ENCODE measurements at regions not wholly inside any gene's neighbourhood (a gene's known extent, or its start where the extent isn't known, plus 50 kb on each side); places are given as distances from the start of the nearest gene placed in this dataset.

DNA sequence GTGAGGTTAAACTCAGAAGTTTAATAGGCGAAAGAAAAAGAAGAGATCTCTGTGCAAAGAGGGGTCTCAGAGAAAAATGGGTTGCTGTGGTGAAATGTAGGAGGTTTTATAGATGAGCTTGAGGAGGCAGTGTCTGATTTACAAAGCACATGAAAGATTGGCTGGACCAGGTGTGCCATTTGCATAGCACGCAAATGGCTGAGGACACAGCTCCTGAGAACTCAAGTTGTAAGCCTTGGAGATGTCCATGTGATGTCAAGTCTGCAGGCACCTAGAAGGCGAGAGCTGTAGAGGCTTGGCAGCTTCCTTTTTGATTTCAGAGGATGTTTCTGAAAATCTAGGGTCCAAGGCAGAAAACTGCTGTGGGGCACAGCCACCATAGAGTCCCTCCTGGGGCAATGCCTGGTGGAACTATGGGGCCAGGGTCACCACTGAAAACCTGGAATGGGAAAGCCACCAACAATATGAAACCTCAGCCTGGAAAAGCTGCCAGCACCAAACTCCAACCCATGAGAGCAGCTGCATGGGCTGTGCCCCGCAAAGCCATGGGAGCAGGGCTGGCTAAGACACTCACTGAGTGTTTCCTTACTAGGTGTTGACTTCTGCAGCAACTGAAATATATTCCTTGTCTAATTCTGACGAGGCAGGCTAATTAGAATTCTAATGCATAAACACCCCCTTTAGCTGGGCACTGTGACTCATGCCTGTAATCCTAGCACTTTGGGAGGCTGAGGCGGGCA lies 96.9 kb upstream of the TNS3 start:
- Histone ChIP-seq H3K4me1 (ENCODE audit: control insufficient read depth, insufficient read depth, low read length, unreplicated experiment) (no peaks in the 10 kb centered on the region), H3K4me3 (ENCODE audit: low read depth, low read length) (no peak overlapping the region), H2AFZ (ENCODE audit: low read length, unreplicated experiment) (no peak overlapping the region), H3K36me3 (ENCODE audit: insufficient read depth, low read length) (no peaks in the 10 kb centered on the region), H3K79me2 (ENCODE audit: control insufficient read depth, insufficient read depth, low read length, unreplicated experiment) (no peaks in the 10 kb centered on the region), H3K27me3 (ENCODE audit: insufficient read depth, low read length) (no peaks in the 10 kb centered on the region), H3K27ac (ENCODE audit: low read depth, low read length) (no peak overlapping the region)

DNA sequence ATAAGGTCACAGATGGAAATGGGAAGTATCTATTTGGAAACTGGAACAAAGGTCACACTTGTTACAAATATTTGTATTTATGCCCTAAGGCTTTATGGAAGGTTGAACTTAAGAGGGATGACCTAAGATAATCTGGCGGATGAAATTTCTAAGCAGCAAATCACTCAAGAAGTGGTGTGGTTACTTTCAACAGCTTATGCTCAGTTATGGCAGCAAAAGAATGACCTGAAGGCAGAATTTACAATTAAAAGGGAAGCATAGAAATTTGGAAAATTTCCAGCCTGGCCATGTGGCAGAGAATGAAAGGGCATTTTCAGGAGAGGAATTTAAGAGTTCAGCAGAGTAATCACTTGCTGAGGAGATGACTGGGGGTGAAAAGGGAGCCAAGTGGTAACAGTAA lies 95.8 kb upstream of the TNS3 start:
- Histone ChIP-seq H3K4me1 (ENCODE audit: control insufficient read depth, insufficient read depth, low read length, unreplicated experiment) (no peaks in the 10 kb centered on the region), H3K79me2 (ENCODE audit: control insufficient read depth, insufficient read depth, low read length, unreplicated experiment) (no peaks in the 10 kb centered on the region), H3K36me3 (ENCODE audit: insufficient read depth, low read length) (no peaks in the 10 kb centered on the region), H2AFZ (ENCODE audit: low read length, unreplicated experiment) (no peak overlapping the region), H3K4me3 (ENCODE audit: low read depth, low read length) (no peak overlapping the region), H3K27ac (ENCODE audit: low read depth, low read length) (no peak overlapping the region), H3K27me3 (ENCODE audit: insufficient read depth, low read length) (no peaks in the 10 kb centered on the region)

DNA sequence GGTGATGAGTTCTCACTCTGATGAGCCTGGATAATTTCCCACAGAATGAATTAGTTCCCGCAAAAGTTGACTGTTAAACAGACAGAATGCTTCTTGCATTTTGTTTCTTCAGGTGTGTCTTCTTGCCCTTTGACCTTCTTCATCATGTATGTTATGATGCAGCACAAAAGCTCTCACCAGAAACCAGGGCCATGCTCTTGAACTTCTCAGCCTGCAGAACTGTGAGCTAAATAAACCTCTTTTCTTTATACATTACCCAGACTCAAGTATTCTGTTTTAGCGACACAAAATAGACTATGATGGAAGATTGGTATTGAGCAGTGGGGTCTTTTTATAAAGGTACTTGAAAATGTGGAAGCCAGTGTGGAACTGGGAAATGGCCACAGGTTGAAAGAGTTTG lies 95.2 kb upstream of the TNS3 start:
- Histone ChIP-seq H3K4me1 (ENCODE audit: control insufficient read depth, insufficient read depth, low read length, unreplicated experiment) (no peaks in the 10 kb centered on the region), H2AFZ (ENCODE audit: low read length, unreplicated experiment) (no peak overlapping the region), H3K79me2 (ENCODE audit: control insufficient read depth, insufficient read depth, low read length, unreplicated experiment) (no peaks in the 10 kb centered on the region), H3K27ac (ENCODE audit: low read depth, low read length) (no peak overlapping the region), H3K4me3 (ENCODE audit: low read depth, low read length) (no peak overlapping the region), H3K36me3 (ENCODE audit: insufficient read depth, low read length) (no peaks in the 10 kb centered on the region), H3K27me3 (ENCODE audit: insufficient read depth, low read length) (no peaks in the 10 kb centered on the region)

DNA sequence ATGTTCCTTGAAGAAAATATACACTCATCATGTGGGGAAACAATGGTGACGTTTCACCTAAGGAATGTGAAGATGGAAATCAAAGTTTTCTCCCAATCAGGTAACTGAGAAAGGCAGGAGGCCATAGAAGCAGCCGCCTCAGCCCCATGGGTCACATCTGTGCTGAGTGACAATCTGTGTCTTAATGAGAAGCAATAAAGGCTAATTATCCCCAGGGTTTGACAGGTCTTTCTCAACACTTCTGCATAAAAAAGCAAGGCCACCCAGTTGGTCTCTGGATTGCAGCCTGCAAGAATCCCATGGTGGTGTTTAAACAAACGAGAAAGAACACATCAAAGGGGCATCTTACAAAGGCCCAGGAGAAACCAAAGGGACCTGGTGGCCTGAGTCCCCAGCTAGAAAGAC lies 91.1 kb upstream of the TNS3 start:
- Histone ChIP-seq H3K79me2 (ENCODE audit: control insufficient read depth, insufficient read depth, low read length, unreplicated experiment) (no peaks in the 10 kb centered on the region), H3K36me3 (ENCODE audit: insufficient read depth, low read length) (no peaks in the 10 kb centered on the region), H3K4me1 (ENCODE audit: control insufficient read depth, insufficient read depth, low read length, unreplicated experiment) (peaks cover 13% of the 10 kb centered on the region), H3K27me3 (ENCODE audit: insufficient read depth, low read length) (no peaks in the 10 kb centered on the region), H3K4me3 (ENCODE audit: low read depth, low read length) (no peak overlapping the region), H2AFZ (ENCODE audit: low read length, unreplicated experiment) (no peak overlapping the region), H3K27ac (ENCODE audit: low read depth, low read length) (no peak overlapping the region)

DNA sequence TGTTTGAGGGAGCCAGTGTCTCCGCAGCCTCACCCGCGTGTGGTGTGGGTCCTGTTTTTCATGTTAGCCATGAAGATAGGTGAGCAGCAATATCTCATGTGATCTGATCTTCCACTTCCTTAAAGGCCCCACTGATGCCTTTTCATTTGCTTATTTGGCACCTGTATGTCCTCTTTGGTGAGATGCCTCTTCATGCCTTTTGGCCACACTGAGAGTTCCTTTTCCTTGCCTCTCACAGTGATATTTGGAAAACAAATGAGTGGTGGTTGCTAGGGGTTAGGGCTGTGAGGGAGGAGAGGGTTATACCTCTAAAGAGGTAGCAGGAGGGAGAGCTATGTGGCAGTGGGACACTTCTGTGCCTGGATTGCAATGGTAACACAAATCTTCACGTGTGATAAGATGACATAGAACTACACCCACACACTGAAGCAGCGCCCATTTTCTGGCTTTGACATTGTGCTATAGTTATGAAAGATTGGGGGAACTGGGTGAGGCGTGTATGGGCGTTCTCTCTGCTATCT lies 90.4 kb upstream of the TNS3 start:
- no peak overlapping the region for H2AFZ ChIP-seq (ENCODE audit: low read length, unreplicated experiment)
- peaks cover 13% of the 10 kb centered on the region for H3K4me1 ChIP-seq (ENCODE audit: control insufficient read depth, insufficient read depth, low read length, unreplicated experiment)
- H3K27ac ChIP-seq (ENCODE audit: low read depth, low read length) = no peak overlapping the region
- H3K79me2 ChIP-seq (ENCODE audit: control insufficient read depth, insufficient read depth, low read length, unreplicated experiment) = no peaks in the 10 kb centered on the region
- no peak overlapping the region for H3K4me3 ChIP-seq (ENCODE audit: low read depth, low read length)
- no peaks in the 10 kb centered on the region for H3K36me3 ChIP-seq (ENCODE audit: insufficient read depth, low read length)
- no peaks in the 10 kb centered on the region for H3K27me3 ChIP-seq (ENCODE audit: insufficient read depth, low read length)

DNA sequence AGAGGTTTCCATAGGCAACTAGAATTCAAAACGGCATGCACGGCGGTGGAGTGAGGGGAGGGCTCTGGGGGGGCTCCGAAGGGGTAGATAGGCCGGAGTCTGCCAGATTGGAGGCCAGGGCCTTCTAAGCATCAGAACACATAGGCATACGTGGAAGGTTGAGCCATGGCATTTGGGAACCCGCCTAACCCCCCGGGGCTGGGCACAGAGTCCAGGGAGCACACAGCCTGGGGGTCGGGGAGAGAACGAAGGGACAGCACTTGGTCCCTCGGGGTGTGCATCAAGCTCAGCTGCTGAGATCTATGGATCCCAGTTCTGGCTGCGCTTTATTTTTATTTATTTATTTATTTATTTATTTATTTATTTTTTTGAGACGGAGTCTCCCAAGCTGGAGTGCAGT lies 89.4 kb upstream of the TNS3 start:
- peaks cover 18% of the 10 kb centered on the region for H3K4me1 ChIP-seq (ENCODE audit: control insufficient read depth, insufficient read depth, low read length, unreplicated experiment)
- no peak overlapping the region for H3K4me3 ChIP-seq (ENCODE audit: low read depth, low read length)
- no peak overlapping the region for H2AFZ ChIP-seq (ENCODE audit: low read length, unreplicated experiment)
- no peak overlapping the region for H3K27ac ChIP-seq (ENCODE audit: low read depth, low read length)
- no peaks in the 10 kb centered on the region for H3K36me3 ChIP-seq (ENCODE audit: insufficient read depth, low read length)
- no peaks in the 10 kb centered on the region for H3K27me3 ChIP-seq (ENCODE audit: insufficient read depth, low read length)
- no peaks in the 10 kb centered on the region for H3K79me2 ChIP-seq (ENCODE audit: control insufficient read depth, insufficient read depth, low read length, unreplicated experiment)

DNA sequence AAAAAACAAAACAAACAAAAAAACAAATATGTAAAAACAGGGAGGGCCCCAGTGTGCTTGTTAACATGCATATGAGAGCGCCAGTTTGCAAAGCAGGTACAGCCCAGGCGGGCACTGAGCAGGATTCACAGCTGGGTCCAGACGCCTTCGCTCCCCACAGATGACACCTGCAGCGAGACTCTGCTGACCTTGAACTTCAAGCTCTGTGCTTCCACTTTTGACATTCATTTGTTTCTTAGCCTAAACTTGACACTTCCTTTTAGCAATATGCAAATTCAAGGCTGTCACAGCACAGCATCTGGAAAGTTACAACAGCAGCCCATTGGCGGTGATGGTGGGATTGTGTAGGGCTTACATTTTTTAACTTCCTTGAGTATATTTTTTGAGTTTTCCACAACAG lies 88.8 kb upstream of the TNS3 start:
- no peak overlapping the region for H3K4me3 ChIP-seq (ENCODE audit: low read depth, low read length)

DNA sequence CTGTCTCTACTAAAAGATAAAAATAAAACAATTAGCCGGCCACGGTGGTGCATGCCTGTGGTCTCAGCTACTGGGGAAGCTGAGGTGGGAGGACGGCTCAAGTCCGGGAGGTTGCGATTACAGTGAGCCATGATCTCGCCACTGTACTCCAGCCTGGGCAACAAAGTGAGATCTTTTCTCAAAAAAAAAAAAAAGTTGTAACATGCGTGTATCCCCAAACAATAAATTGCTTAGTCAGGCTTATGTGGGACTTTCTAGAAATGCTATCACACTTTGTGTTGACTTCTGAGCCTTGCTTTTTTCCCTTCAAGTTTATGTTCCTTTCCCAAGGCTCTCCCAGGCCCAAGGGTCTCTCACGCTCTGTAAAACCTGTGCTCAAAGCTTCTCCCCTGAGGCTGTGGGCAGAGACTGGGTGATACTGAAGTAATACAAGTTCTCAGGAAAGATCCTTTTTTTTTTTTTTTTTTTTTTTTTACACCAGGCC lies 88.0 kb upstream of the TNS3 start:
- Histone ChIP-seq H3K4me3 (ENCODE audit: low read depth, low read length) (0 out of 2 replicates have a peak overlapping the region, but pooled peaks have one; percentile 13), H3K4me1 (ENCODE audit: control insufficient read depth, insufficient read depth, low read length, unreplicated experiment) (peaks cover 18% of the 10 kb centered on the region), H2AFZ (ENCODE audit: low read length, unreplicated experiment) (no peak overlapping the region), H3K27me3 (ENCODE audit: insufficient read depth, low read length) (no peaks in the 10 kb centered on the region), H3K27ac (ENCODE audit: low read depth, low read length) (peak overlapping the region; percentile 83), H3K79me2 (ENCODE audit: control insufficient read depth, insufficient read depth, low read length, unreplicated experiment) (no peaks in the 10 kb centered on the region), H3K36me3 (ENCODE audit: insufficient read depth, low read length) (no peaks in the 10 kb centered on the region)

More for the DNA sequence above, 88.8 kb upstream of the TNS3 start:
- Histone ChIP-seq H3K36me3 (ENCODE audit: insufficient read depth, low read length) (no peaks in the 10 kb centered on the region), H3K79me2 (ENCODE audit: control insufficient read depth, insufficient read depth, low read length, unreplicated experiment) (no peaks in the 10 kb centered on the region), H3K4me1 (ENCODE audit: control insufficient read depth, insufficient read depth, low read length, unreplicated experiment) (peaks cover 18% of the 10 kb centered on the region), H2AFZ (ENCODE audit: low read length, unreplicated experiment) (no peak overlapping the region), H3K27ac (ENCODE audit: low read depth, low read length) (no peak overlapping the region), H3K27me3 (ENCODE audit: insufficient read depth, low read length) (no peaks in the 10 kb centered on the region)

DNA sequence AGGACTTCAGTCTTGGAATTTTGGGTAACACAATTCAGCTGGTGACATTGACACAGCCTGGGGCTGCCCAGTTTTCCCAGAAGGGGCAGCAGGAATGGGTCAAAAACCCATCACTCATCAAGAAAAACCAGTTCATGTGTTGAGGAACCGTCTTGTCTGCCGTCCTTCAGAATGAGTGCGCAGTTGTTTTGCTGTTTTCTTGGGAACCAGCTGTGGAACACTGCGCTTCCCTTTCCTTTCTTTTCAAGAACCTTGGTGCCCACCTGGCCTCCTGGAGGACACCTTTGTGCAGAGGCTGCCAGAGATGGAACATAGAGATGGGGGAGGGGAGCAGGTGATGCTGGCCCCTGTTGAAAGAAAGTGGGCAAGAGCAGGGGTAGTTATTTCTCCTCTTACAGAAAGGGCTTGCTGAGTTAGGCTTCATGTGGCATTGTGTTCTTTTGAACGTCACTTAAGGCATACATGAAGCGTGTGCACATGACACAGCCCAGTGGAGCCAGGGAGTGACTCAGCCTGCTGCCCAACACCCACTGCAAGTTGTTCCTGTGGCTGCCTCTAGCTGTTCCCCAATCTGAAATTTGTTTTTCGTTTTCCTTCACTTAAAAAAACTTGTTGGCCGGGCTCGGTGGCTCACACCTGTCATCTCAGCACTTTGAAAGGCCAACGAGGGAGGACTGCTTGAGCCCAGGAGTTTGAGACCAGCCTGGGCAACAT lies 87.4 kb upstream of the TNS3 start:
- H3K27me3 ChIP-seq (ENCODE audit: insufficient read depth, low read length) = no peaks in the 10 kb centered on the region
- H2AFZ ChIP-seq (ENCODE audit: low read length, unreplicated experiment) = peak overlapping the region; percentile 66
- H3K79me2 ChIP-seq (ENCODE audit: control insufficient read depth, insufficient read depth, low read length, unreplicated experiment) = no peaks in the 10 kb centered on the region
- H3K36me3 ChIP-seq (ENCODE audit: insufficient read depth, low read length) = no peaks in the 10 kb centered on the region
- H3K4me1 ChIP-seq (ENCODE audit: control insufficient read depth, insufficient read depth, low read length, unreplicated experiment) = peaks cover 18% of the 10 kb centered on the region
- H3K27ac ChIP-seq (ENCODE audit: low read depth, low read length) = peak overlapping the region; percentile 83
- H3K4me3 ChIP-seq (ENCODE audit: low read depth, low read length) = peak overlapping the region; percentile 13; the same call in 1 of the 2 replicates

DNA sequence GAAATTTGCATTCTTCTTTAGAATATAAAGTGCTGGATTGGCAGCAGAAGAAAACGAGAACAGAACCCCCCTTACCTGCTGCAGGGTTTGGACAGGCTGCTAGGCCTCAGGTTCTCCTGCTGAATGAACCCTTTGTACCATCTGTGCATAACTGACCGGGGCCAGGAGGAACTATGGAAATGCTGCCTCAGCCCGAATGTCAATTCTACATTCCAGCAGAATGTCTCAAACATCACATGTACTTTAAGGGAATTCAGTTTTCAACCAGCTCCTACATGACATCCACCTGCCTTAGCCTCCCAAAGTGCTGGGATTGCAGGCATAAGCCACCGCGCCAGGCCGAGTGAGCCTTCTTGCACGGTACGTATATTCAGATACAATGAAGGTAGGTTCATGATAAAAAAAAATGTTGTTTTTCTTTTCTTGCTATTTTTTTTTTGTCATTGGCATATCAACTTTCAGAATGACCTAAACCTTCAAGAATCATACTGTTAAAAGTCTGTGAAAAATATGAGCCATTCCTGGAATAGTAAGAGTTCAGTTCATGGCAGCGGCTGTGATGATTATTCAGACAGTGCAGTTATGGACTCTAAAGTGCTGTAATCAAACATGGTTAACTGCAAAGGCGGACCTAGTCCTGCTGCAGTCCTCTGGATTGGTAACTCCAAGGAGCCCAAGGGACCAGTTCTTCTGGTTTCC lies 84.4 kb upstream of the TNS3 start:
- no peak overlapping the region for H2AFZ ChIP-seq (ENCODE audit: low read length, unreplicated experiment)
- H3K4me3 ChIP-seq (ENCODE audit: low read depth, low read length) = no peak overlapping the region
- no peaks in the 10 kb centered on the region for H3K27me3 ChIP-seq (ENCODE audit: insufficient read depth, low read length)
- H3K79me2 ChIP-seq (ENCODE audit: control insufficient read depth, insufficient read depth, low read length, unreplicated experiment) = no peaks in the 10 kb centered on the region
- H3K4me1 ChIP-seq (ENCODE audit: control insufficient read depth, insufficient read depth, low read length, unreplicated experiment) = peaks cover 18% of the 10 kb centered on the region
- no peaks in the 10 kb centered on the region for H3K36me3 ChIP-seq (ENCODE audit: insufficient read depth, low read length)
- peak overlapping the region; percentile 36; the same call in 1 of the 2 replicates for H3K27ac ChIP-seq (ENCODE audit: low read depth, low read length)

Data from ACC112 (cell line).